Fibroblast of gingiva (primary cell): ENCODE measurements at regions not wholly inside any gene's neighbourhood (a gene's known extent, or its start where the extent isn't known, plus 50 kb on each side); places are given as distances from the start of the nearest gene placed in this dataset.
A peak's percentile ranks its signal among the peaks of the same experiment; 100 is the strongest.
"Not testable (repeated sequence)": the region's sequence is repeated elsewhere in the genome, so short reads cannot be mapped to it uniquely, and the experiment has no call there.

Experiments used
- DNase-seq: peaks from one replicate; pipeline ENCODE4 v3.0.0-alpha.2; 2011; ENCODE audit warnings: low read depth

- DNase-seq: no peak
Measured at GRCh38 chr1:71345491-71345890, 264.7 kb upstream of the ZRANB2 start.

DNA sequence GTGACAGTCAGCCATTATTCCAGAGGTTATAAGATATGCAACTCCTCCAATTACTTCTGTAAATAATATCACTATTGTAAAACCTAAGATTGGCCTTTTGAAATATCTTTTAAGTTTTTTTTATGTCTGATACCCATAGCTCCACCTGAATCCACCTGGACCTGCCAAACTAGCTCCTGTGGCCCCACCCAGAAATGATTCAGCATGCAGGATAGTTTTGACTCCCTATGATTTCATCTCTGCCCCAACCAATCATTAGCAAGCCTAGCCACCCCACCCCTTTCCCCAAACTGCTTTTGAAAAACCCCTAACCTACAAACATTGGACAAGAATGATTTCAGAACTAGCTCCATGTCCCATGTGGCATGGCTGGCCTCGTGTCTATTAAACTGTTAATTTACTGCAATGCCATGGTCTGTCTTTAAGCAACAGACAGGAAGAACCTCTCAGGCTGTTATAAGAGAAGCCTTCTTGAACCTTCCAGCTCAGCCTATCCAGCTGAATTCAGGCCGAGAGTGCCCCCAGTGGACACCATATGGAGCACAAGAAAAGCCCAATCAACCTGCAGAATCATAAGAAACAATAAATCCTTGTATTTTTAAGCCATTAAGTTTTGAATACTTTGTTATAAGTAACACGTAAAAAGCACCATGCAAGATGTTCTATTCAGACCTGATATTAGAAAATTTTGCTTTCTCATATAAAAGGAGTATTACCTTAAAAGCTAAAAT, 263.0 kb upstream of the ZRANB2 start:
- DNase-seq: no peak

- no peak for DNase-seq
Measured at GRCh38 chr1:71339238-71339637, 258.4 kb upstream of the ZRANB2 start.

DNA sequence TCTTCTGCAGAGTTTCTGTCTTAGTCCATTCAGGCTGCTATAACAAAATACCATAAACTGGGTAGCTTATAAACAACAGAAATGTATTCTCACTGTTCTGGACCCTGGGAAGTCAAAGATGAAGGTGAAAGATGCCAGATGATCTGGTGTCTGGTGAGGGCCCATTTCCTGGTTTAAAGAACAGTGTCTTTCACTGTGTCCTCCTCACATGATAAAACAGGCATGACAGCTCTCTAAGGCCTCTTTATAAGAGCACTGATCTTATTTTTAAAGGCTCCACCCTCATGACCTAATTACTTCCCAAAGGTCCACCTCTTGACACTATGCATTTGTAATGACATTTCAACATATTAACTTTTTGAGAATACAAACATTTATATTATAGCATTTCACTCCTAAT, 250.2 kb upstream of the ZRANB2 start:
- no peak for DNase-seq

- DNase-seq: no peak
Measured at GRCh38 chr1:71324671-71325267, 243.9 kb upstream of the ZRANB2 start.

- DNase-seq: no peak
Measured at GRCh38 chr1:71312545-71312944, 231.7 kb upstream of the ZRANB2 start.

DNA sequence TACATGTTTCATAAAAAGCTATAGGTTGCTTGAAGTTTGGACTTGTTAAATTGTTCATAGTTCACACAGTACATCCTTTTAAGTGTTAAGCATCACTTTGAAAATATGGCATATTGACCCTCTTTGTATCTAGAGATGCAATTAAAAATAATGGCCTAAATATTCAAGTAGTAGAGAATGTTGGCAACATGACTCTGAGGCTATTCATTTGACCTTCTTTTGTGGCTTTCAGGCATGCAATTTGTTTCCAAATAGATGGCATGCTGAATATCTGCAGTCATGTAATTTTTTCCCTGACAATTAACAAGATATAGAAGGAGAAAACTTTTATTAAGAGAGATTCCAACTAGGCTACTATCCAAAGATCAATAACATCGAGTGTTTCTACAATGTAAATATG, 230.5 kb upstream of the ZRANB2 start:
- peak; percentile 58 for DNase-seq

GRCh38 chr1:71307451-71307850, 226.6 kb upstream of the ZRANB2 start:
- DNase-seq: peak; percentile 85

- DNase-seq: no peak
Measured at GRCh38 chr1:71304125-71304524, 223.3 kb upstream of the ZRANB2 start.

GRCh38 chr1:71303617-71304041, 222.8 kb upstream of the ZRANB2 start:
- peak; percentile 41 for DNase-seq

DNA sequence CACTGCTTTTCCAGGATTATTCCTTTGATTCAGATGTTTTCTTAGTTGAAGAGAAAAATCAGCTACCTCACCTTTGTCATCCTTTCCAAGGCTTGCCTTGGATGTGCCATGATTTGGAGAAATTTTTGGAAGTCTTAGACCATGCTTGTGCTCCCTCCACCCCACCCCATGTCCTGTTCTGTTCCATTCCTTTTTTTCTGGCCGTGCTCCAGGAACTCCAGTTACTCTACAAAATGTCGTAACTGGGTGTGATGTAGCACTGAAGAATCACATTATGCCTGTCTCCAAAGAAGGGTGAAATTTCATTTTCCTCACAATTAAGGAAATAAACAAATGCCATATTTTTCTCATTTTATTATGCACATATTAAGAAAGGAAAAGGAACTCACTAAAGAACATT, 217.8 kb upstream of the ZRANB2 start:
- peak; percentile 70 for DNase-seq

GRCh38 chr1:71296551-71297134, 215.8 kb upstream of the ZRANB2 start:
- peak; percentile 28 for DNase-seq

GRCh38 chr1:71295350-71295749, 214.5 kb upstream of the ZRANB2 start:
- DNase-seq: no peak

- peak; percentile 38 for DNase-seq
Measured at GRCh38 chr1:71294178-71294577, 213.3 kb upstream of the ZRANB2 start.

DNA sequence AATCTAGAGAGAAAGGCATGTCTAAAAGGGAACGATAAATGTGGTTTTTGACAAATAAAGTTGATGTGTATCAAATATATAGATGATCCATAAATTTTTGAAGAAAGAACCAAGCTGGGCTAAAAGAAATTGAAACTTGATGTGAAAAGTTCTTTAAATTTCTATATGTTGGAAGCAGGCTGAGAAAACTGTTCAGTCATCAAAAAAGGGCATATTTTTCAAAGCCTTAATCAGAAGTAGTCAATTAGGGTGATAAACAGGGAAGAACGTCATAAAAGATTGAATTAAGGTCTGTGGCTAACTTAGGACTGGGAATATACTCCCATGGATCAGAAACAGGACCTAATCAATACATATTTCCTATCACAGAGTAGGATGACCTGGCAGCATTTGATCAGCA, 211.4 kb upstream of the ZRANB2 start:
- DNase-seq: no peak

DNA sequence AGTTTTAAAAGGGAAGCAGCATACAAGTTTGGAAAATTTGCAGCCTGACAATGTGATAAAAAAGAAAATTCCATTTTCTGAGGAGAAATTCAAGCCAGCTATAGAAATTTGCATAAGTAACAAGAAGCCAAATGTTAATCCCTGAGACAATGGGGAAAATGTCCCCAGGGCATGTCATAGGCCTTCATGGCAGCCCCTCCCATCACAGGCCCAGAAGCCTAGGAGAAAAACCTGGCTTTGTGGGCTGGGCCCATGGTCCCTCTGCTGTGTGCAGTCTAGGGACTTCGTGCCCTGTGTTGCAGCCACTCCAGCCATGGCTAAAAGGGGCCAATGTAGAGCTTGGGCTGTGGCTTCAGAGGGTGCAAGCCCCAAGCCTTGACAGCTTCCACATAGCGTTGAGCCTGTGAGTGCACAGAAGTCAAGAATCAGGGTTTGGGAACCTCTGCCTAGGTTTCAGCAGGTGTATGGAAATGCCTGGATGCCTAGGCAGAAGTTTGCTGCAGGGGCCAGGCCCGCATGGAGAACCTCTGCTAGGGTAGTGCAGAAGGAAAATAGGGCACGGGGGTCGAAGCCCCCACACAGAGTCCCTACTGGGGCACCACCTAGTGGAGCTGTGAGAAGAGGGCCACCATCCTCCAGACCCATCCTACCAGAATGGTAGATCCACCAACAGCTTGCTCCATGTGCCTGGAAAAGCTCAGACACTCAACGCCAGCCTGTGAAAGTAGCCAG, 209.8 kb upstream of the ZRANB2 start:
- DNase-seq: not testable (repeated sequence)

DNA sequence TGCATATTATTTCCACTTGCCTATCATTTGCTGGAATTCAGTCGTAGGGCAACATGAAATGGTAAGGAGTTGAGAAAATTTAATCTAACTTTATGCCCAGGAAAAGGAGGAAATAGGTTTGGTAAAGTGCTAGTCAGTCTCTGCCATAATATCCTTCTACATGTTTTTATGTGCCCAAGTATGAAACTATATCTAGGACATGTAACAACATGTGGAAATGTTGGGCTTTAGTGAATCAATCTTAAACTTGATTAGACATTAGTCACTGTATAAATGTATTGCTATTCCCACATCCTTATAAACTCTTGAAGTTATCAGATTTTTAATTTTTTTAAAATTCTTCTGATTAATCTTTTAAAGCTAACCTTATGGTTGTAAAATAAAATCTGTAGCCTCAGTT, 204.7 kb upstream of the ZRANB2 start:
- DNase-seq: no peak

DNA sequence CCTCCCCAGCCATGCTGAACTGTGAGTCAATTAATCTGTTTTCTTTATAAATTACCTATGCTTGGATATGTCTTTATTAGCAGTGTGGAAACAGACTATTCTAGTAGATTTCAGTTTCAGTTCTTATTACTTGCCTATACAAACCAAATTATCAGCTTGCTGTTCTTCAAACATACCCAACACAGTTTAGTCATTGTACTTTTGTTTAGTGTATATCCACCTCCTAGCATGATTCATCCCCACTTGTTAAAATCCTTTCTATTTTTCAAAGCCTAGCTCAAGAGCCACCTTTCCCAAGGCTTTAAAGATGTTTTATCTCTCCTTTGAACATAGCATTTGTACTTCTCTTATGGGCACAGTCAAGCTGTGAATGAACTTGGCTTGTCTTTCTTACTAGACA, 195.6 kb upstream of the ZRANB2 start:
- DNase-seq: no peak

DNA sequence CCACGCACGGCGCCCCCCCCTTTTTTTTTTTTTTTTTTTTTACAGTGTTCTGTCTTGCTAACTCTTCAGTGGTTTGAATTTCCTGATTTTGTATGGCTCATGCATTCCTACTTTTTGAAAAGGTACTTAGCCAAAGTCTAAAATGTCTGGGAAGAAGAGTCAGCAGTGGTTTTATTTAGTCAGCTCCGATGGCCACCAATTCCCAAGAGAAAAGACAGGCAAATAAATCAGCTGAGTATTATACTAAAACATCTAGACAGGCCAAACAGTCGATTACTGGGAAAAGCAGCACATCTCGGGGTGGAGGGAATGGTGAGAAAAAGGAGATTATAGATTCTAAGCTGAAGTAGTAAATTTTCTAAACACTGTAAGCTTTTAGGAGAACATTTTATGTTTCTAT, 192.5 kb upstream of the ZRANB2 start:
- no peak for DNase-seq

DNA sequence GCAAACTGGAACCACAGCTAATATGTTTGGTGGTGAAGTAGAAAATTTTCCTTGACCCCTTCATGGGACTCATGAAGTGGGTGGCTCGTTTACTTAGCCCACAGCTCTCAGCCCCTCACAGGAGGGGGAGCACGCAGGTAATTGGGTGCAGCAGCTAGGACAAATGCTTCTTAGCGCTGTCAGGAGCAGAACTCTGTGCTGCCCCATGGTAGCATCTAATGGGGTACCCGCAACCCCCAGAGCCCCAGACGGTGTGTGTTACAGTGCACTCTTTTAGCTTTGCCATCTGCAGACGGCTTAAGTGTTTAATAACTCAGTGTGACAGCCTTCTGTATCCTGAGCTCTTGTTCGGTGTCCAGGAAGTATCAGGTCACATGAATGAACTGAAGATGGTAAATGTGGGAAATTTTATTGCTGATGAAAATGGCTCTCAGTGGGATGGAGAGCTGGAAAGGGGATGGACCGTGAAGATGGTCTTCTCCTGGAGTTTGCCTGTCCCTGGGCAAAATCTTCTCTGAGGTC, 189.6 kb upstream of the ZRANB2 start:
- no peak for DNase-seq

GRCh38 chr1:71269818-71270217, 189.0 kb upstream of the ZRANB2 start:
- peak; percentile 2 for DNase-seq

DNA sequence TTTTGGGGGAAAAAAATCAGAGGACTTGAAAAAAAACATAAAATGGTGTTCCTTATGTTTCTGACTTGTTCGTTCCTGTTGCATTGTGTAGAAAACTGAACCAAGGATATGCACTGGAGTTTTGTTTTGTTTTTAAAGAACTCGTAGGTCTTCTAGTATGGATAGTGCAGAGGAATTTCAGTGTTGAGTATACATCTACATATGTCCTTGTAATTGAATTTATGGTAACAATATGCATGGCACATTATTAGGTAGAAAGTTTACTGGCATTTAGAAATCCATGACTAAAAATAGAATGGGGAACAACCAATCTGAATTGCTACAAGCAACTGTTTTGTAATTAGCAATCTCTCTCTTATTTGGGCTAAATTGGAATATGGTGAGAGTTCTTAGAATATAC, 188.3 kb upstream of the ZRANB2 start:
- no peak for DNase-seq

- DNase-seq: no peak
Measured at GRCh38 chr1:71267220-71267619, 186.4 kb upstream of the ZRANB2 start.
